ENCODE measurements at regions not wholly inside any gene's neighbourhood (a gene's known extent, or its start where the extent isn't known, plus 50 kb on each side); places are given as distances from the start of the nearest gene placed in this dataset.

- Histone ChIP-seq H3K9me2 (replicated peaks; ENCODE audit: insufficient read depth, low read length) (no peaks in the 10 kb centered on the region), H3K27ac (ENCODE audit: low read length) (no peak overlapping the region), H4K20me1 (ENCODE audit: insufficient read depth, low read depth, low read length) (peaks cover 66% of the 10 kb centered on the region), H3K4me3 (ENCODE audit: low read length) (no peak overlapping the region), H2AFZ (ENCODE audit: low read length) (no peak overlapping the region), H3K4me2 (ENCODE audit: low read depth, low read length, poor library complexity, severe bottlenecking) (no peak overlapping the region), H3K36me3 (ENCODE audit: insufficient read depth, low read length) (no peaks in the 10 kb centered on the region), H3K27me3 (ENCODE audit: low read length) (no peaks in the 10 kb centered on the region), H3K79me2 (ENCODE audit: low read length) (no peaks in the 10 kb centered on the region), H3K9ac (ENCODE audit: low read length) (no peak overlapping the region), H3K4me1 (ENCODE audit: low read length) (peaks cover 5% of the 10 kb centered on the region), H3K9me3 (ENCODE audit: low read length) (no peaks in the 10 kb centered on the region)
- DNase-seq, result no peak
These were observed 94.6 kb upstream of the IQSEC1 start for GRCh38 chr3:13167829-13168228.

- Histone ChIP-seq H3K4me3 (ENCODE audit: low read length) (no peak overlapping the region), H3K4me1 (ENCODE audit: low read length) (peaks cover 5% of the 10 kb centered on the region), H3K9me2 (replicated peaks; ENCODE audit: insufficient read depth, low read length) (no peaks in the 10 kb centered on the region), H2AFZ (ENCODE audit: low read length) (no peak overlapping the region), H4K20me1 (ENCODE audit: insufficient read depth, low read depth, low read length) (peaks cover 60% of the 10 kb centered on the region), H3K79me2 (ENCODE audit: low read length) (no peaks in the 10 kb centered on the region), H3K27me3 (ENCODE audit: low read length) (no peaks in the 10 kb centered on the region), H3K9me3 (ENCODE audit: low read length) (no peaks in the 10 kb centered on the region), H3K9ac (ENCODE audit: low read length) (no peak overlapping the region), H3K27ac (ENCODE audit: low read length) (no peak overlapping the region), H3K4me2 (ENCODE audit: low read depth, low read length, poor library complexity, severe bottlenecking) (no peak overlapping the region), H3K36me3 (ENCODE audit: insufficient read depth, low read length) (no peaks in the 10 kb centered on the region)
- no peak for DNase-seq
These were observed 94.0 kb upstream of the IQSEC1 start for GRCh38 chr3:13167064-13167743.

- Histone ChIP-seq H2AFZ (ENCODE audit: low read length) (no peak overlapping the region), H3K79me2 (ENCODE audit: low read length) (no peaks in the 10 kb centered on the region), H3K27ac (ENCODE audit: low read length) (no peak overlapping the region), H3K9me3 (ENCODE audit: low read length) (no peaks in the 10 kb centered on the region), H3K9me2 (replicated peaks; ENCODE audit: insufficient read depth, low read length) (no peaks in the 10 kb centered on the region), H3K9ac (ENCODE audit: low read length) (no peak overlapping the region), H4K20me1 (ENCODE audit: insufficient read depth, low read depth, low read length) (peaks cover 53% of the 10 kb centered on the region), H3K4me3 (ENCODE audit: low read length) (no peak overlapping the region), H3K4me2 (ENCODE audit: low read depth, low read length, poor library complexity, severe bottlenecking) (no peak overlapping the region), H3K36me3 (ENCODE audit: insufficient read depth, low read length) (no peaks in the 10 kb centered on the region), H3K4me1 (ENCODE audit: low read length) (peaks cover 5% of the 10 kb centered on the region), H3K27me3 (ENCODE audit: low read length) (no peaks in the 10 kb centered on the region)
- no peak for DNase-seq
These were observed 93.2 kb upstream of the IQSEC1 start for GRCh38 chr3:13166243-13167063.

GRCh38 chr3:13165576-13165975, 92.3 kb upstream of the IQSEC1 start:
- Histone ChIP-seq H3K4me1 (ENCODE audit: low read length) (peaks cover 5% of the 10 kb centered on the region), H2AFZ (ENCODE audit: low read length) (no peak overlapping the region), H3K9me3 (ENCODE audit: low read length) (no peaks in the 10 kb centered on the region), H3K27ac (ENCODE audit: low read length) (no peak overlapping the region), H3K4me3 (ENCODE audit: low read length) (no peak overlapping the region), H3K27me3 (ENCODE audit: low read length) (no peaks in the 10 kb centered on the region), H3K4me2 (ENCODE audit: low read depth, low read length, poor library complexity, severe bottlenecking) (no peak overlapping the region), H3K9me2 (replicated peaks; ENCODE audit: insufficient read depth, low read length) (no peaks in the 10 kb centered on the region), H3K9ac (ENCODE audit: low read length) (no peak overlapping the region), H4K20me1 (ENCODE audit: insufficient read depth, low read depth, low read length) (peaks cover 46% of the 10 kb centered on the region), H3K79me2 (ENCODE audit: low read length) (no peaks in the 10 kb centered on the region), H3K36me3 (ENCODE audit: insufficient read depth, low read length) (no peaks in the 10 kb centered on the region)
- no peak for DNase-seq

- Histone ChIP-seq H3K9me2 (replicated peaks; ENCODE audit: insufficient read depth, low read length) (no peaks in the 10 kb centered on the region), H3K79me2 (ENCODE audit: low read length) (no peaks in the 10 kb centered on the region), H3K27me3 (ENCODE audit: low read length) (no peaks in the 10 kb centered on the region), H3K27ac (ENCODE audit: low read length) (no peak overlapping the region), H3K9me3 (ENCODE audit: low read length) (no peaks in the 10 kb centered on the region), H3K9ac (ENCODE audit: low read length) (no peak overlapping the region), H3K4me1 (ENCODE audit: low read length) (no peaks in the 10 kb centered on the region), H3K36me3 (ENCODE audit: insufficient read depth, low read length) (no peaks in the 10 kb centered on the region), H4K20me1 (ENCODE audit: insufficient read depth, low read depth, low read length) (peaks cover 46% of the 10 kb centered on the region), H3K4me3 (ENCODE audit: low read length) (no peak overlapping the region), H3K4me2 (ENCODE audit: low read depth, low read length, poor library complexity, severe bottlenecking) (no peak overlapping the region), H2AFZ (ENCODE audit: low read length) (no peak overlapping the region)
- no peak for DNase-seq
These were observed 91.8 kb upstream of the IQSEC1 start for GRCh38 chr3:13164893-13165492.

- Histone ChIP-seq H3K36me3 (ENCODE audit: insufficient read depth, low read length) (no peaks in the 10 kb centered on the region), H2AFZ (ENCODE audit: low read length) (no peak overlapping the region), H3K4me2 (ENCODE audit: low read depth, low read length, poor library complexity, severe bottlenecking) (no peak overlapping the region), H3K9me3 (ENCODE audit: low read length) (no peaks in the 10 kb centered on the region), H3K4me1 (ENCODE audit: low read length) (no peaks in the 10 kb centered on the region), H3K27ac (ENCODE audit: low read length) (no peak overlapping the region), H3K9ac (ENCODE audit: low read length) (no peak overlapping the region), H3K4me3 (ENCODE audit: low read length) (no peak overlapping the region), H3K27me3 (ENCODE audit: low read length) (no peaks in the 10 kb centered on the region), H4K20me1 (ENCODE audit: insufficient read depth, low read depth, low read length) (peaks cover 46% of the 10 kb centered on the region), H3K9me2 (replicated peaks; ENCODE audit: insufficient read depth, low read length) (no peaks in the 10 kb centered on the region), H3K79me2 (ENCODE audit: low read length) (no peaks in the 10 kb centered on the region)
- no peak for DNase-seq
These were observed 90.7 kb upstream of the IQSEC1 start for GRCh38 chr3:13163848-13164382.

GRCh38 chr3:13162549-13163320, 89.5 kb upstream of the IQSEC1 start:
- Histone ChIP-seq H3K36me3 (ENCODE audit: insufficient read depth, low read length) (no peaks in the 10 kb centered on the region; the same call in 1 of the 2 replicates), H3K9me3 (ENCODE audit: low read length) (no peaks in the 10 kb centered on the region), H3K79me2 (ENCODE audit: low read length) (no peaks in the 10 kb centered on the region), H3K4me2 (ENCODE audit: low read depth, low read length, poor library complexity, severe bottlenecking) (no peak overlapping the region), H2AFZ (ENCODE audit: low read length) (no peak overlapping the region), H3K4me1 (ENCODE audit: low read length) (no peaks in the 10 kb centered on the region), H3K9me2 (replicated peaks; ENCODE audit: insufficient read depth, low read length) (no peaks in the 10 kb centered on the region), H3K9ac (ENCODE audit: low read length) (no peak overlapping the region), H3K27ac (ENCODE audit: low read length) (no peak overlapping the region), H4K20me1 (ENCODE audit: insufficient read depth, low read depth, low read length) (peaks cover 34% of the 10 kb centered on the region), H3K4me3 (ENCODE audit: low read length) (no peak overlapping the region), H3K27me3 (ENCODE audit: low read length) (no peaks in the 10 kb centered on the region)
- no peak for DNase-seq

Measured in Karpas-422 (cell line).